ENCODE measurements at regions not wholly inside any gene's neighbourhood (a gene's known extent, or its start where the extent isn't known, plus 50 kb on each side); places are given as distances from the start of the nearest gene placed in this dataset.
A peak's percentile ranks its signal among the peaks of the same experiment; 100 is the strongest.

DNA sequence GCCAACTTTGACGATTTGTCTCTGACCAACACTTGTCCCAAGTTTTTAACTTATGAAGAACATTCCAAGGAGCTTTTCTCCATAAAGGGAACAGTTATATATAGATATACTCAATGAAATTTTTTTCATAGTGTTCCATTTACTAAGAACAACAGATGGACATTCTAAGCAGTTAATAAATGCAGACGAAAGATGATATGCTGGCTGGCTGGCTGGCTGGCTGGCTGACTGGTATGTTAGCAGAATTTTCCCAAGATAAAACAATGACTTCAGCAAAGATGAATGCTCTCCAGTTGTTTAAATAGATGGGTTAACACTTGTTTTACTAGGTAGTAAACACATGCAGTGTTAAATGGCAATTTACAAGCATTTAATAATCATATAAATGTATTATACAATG lies 62.2 kb downstream of the SPANXN3 start:
- Mint-ChIP-seq H3K4me3 (no peak overlapping the region), H3K27me3 (ENCODE audit: insufficient read depth) (no peaks in the 10 kb centered on the region), H3K27ac (no peak overlapping the region), H3K36me3 (ENCODE audit: low read depth) (no peaks in the 10 kb centered on the region), H3K4me1 (ENCODE audit: low read depth) (no peaks in the 10 kb centered on the region), H3K9me3 (peaks cover 6% of the 10 kb centered on the region)
- no peak for DNase-seq
- TF ChIP-seq, protein P1, sequence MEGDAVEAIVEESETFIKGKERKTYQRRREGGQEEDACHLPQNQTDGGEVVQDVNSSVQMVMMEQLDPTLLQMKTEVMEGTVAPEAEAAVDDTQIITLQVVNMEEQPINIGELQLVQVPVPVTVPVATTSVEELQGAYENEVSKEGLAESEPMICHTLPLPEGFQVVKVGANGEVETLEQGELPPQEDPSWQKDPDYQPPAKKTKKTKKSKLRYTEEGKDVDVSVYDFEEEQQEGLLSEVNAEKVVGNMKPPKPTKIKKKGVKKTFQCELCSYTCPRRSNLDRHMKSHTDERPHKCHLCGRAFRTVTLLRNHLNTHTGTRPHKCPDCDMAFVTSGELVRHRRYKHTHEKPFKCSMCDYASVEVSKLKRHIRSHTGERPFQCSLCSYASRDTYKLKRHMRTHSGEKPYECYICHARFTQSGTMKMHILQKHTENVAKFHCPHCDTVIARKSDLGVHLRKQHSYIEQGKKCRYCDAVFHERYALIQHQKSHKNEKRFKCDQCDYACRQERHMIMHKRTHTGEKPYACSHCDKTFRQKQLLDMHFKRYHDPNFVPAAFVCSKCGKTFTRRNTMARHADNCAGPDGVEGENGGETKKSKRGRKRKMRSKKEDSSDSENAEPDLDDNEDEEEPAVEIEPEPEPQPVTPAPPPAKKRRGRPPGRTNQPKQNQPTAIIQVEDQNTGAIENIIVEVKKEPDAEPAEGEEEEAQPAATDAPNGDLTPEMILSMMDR (IDR thresholded peaks at IDR 0.05): no peak

DNA sequence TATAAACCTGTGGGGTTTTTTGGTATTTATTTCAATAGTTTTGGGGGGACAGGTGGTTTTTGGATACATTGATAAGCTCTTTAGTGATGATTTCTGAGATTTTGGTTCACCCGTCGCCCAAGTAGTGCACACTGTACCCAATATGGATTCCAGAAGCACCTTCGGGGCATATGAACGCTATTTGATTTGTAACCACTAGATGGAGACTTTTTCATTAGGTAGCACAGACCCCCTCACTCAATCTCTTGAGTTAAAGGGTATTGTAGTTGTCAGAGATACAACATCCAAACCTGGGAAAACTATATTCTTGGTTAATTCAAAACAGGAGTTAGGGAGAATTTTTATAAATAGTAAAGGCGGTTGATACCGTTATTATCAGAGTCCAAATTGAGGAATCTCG lies 79.8 kb downstream of the SPANXN3 start:
- Mint-ChIP-seq H3K4me3 (no peak overlapping the region), H3K27ac (no peak overlapping the region), H3K4me1 (ENCODE audit: low read depth) (no peaks in the 10 kb centered on the region), H3K36me3 (ENCODE audit: low read depth) (no peaks in the 10 kb centered on the region), H3K9me3 (peaks cover 10% of the 10 kb centered on the region), H3K27me3 (ENCODE audit: insufficient read depth) (no peaks in the 10 kb centered on the region)
- TF ChIP-seq, protein P1 (IDR thresholded peaks at IDR 0.05): 0 out of 2 replicates have a peak, but pooled peaks have one; percentile 16
- no peak for DNase-seq

DNA sequence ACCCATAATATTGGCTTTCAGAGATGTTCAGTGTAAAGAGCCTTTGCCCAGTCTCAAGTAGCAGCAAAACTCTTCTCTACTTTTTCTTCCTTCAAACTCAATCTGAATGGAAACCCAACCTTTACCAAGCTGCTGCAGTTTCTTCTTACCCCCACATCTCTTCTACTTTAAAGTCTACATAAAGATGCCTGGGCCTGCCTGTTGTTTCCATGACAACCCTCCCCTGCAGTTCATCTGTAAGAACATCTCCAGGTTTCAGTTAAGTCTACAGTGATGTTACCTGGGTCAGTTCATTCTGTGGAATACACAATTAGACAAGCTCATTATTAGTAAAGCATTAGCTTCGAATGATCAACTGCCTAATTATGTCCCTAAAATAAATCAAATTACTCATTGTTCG lies 81.4 kb downstream of the SPANXN3 start:
- Mint-ChIP-seq H3K36me3 (ENCODE audit: low read depth) (no peaks in the 10 kb centered on the region), H3K4me3 (no peak overlapping the region), H3K4me1 (ENCODE audit: low read depth) (no peaks in the 10 kb centered on the region), H3K27me3 (ENCODE audit: insufficient read depth) (no peaks in the 10 kb centered on the region), H3K9me3 (peaks cover 3% of the 10 kb centered on the region), H3K27ac (no peak overlapping the region)
- TF ChIP-seq, protein P1 (IDR thresholded peaks at IDR 0.05): no peak
- DNase-seq: no peak

DNA sequence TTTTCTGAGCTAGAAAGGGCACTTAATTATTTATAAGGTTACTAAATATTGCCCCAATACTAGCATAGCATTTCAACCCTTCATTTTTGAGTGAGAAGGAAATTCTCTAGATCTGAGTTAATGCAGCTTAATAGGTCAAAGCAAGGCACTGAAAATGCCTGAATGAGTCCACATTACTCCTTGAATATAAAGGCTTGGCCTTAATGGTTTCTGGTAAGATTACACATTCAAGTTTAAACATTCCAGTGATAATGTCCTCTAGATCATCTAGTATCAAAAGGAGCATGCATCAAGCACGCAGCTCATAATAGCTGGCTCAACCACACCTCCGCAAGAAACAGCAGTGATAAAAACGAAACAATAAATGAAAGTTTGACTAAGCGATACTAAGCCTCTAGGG lies 87.5 kb downstream of the SPANXN3 start:
- Mint-ChIP-seq H3K9me3 (peaks cover 5% of the 10 kb centered on the region), H3K36me3 (ENCODE audit: low read depth) (no peaks in the 10 kb centered on the region), H3K4me1 (ENCODE audit: low read depth) (no peaks in the 10 kb centered on the region), H3K27ac (no peak overlapping the region), H3K4me3 (no peak overlapping the region), H3K27me3 (ENCODE audit: insufficient read depth) (no peaks in the 10 kb centered on the region)
- DNase-seq: no peak
- TF ChIP-seq, protein P1 (IDR thresholded peaks at IDR 0.05): no peak

DNA sequence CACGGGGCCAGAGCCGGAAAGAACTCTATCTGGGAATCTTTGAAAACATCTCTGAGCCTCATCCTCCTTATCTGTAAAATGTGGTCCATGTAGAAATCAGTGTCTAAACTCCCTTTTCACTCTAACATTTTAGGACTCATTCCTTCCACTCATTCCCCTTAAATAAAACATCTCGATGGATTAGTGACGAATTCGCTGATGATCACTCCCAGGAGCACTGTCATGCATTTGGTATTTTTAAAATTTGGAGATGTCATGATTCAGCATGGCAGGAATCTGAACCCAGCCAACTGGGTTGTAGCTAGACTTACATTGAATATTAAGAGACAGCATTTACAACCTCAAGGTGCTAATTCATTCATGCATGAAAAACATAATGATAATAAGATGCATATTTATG lies 88.1 kb downstream of the SPANXN3 start:
- peaks cover 9% of the 10 kb centered on the region for H3K9me3 Mint-ChIP-seq
- no peak overlapping the region for H3K4me3 Mint-ChIP-seq
- no peaks in the 10 kb centered on the region for H3K27me3 Mint-ChIP-seq (ENCODE audit: insufficient read depth)

More for the DNA sequence above, 88.1 kb downstream of the SPANXN3 start:
- Mint-ChIP-seq H3K4me1 (ENCODE audit: low read depth) (no peaks in the 10 kb centered on the region), H3K36me3 (ENCODE audit: low read depth) (no peaks in the 10 kb centered on the region), H3K27ac (no peak overlapping the region)
- no peak for DNase-seq
- TF ChIP-seq, protein P1 (IDR thresholded peaks at IDR 0.05): no peak
